VCaP (cell line): ENCODE measurements at regions not wholly inside any gene's neighbourhood (a gene's known extent, or its start where the extent isn't known, plus 50 kb on each side); places are given as distances from the start of the nearest gene placed in this dataset.

Source experiments
- H3K27ac ChIP-seq: fragments of 450-650 bp; 2 replicates; pipeline ENCODE4 v1.5.1; 2017
- TF ChIP-seq, protein P1 (sequence below): fragments of 450-650 bp; conservative IDR thresholded peaks from 2 replicates; pipeline ENCODE4 v1.5.1; 2017; ENCODE audit warnings: mild to moderate bottlenecking, moderate library complexity

DNA sequence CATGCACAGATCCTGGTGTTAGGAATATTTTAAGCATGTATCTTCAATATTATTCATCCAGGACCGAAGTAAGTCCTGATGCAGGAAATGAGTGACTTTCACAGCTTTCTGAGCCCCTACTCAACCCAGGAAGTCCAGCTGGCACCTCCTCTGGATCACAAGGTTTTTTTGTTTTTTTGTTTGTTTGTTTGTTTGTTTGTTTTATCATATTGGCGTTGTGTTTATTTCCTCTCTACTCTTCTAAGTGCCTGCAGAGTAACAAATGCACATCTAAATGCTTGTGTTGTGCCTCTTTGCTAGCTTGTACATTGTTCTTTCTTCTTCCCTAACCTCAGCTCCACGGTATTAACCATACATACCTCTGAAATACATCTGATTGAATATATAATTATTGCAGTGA is 594.3 kb upstream of the ADGRB3 start:
- H3K27ac ChIP-seq = no peak overlapping the region
- TF ChIP-seq, protein P1, sequence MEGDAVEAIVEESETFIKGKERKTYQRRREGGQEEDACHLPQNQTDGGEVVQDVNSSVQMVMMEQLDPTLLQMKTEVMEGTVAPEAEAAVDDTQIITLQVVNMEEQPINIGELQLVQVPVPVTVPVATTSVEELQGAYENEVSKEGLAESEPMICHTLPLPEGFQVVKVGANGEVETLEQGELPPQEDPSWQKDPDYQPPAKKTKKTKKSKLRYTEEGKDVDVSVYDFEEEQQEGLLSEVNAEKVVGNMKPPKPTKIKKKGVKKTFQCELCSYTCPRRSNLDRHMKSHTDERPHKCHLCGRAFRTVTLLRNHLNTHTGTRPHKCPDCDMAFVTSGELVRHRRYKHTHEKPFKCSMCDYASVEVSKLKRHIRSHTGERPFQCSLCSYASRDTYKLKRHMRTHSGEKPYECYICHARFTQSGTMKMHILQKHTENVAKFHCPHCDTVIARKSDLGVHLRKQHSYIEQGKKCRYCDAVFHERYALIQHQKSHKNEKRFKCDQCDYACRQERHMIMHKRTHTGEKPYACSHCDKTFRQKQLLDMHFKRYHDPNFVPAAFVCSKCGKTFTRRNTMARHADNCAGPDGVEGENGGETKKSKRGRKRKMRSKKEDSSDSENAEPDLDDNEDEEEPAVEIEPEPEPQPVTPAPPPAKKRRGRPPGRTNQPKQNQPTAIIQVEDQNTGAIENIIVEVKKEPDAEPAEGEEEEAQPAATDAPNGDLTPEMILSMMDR = no peak

DNA sequence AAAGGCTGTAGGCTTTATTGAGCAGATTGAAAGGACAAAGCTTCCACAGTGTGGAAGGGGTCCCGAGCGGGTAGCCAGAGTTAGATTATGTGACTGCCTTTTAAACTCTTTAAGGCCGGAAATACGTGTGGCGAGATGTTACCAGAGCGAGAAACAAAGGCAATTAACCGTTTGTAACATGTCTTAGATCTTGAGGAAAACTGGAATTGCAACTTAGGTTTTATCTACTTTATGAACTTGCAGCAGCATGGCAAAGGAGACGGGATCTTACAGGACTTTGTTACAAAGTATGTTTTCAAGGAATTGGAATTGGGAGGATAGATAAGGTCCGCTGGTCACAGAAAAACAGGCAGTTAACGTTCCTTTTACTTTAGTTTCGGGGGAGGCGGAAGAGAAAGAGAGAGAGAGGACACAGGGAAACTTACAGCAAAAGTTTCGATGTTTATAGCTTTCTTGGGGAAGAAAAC is 594.7 kb upstream of the ADGRB3 start:
- TF ChIP-seq, protein P1 = no peak
- H3K27ac ChIP-seq = no peak overlapping the region

DNA sequence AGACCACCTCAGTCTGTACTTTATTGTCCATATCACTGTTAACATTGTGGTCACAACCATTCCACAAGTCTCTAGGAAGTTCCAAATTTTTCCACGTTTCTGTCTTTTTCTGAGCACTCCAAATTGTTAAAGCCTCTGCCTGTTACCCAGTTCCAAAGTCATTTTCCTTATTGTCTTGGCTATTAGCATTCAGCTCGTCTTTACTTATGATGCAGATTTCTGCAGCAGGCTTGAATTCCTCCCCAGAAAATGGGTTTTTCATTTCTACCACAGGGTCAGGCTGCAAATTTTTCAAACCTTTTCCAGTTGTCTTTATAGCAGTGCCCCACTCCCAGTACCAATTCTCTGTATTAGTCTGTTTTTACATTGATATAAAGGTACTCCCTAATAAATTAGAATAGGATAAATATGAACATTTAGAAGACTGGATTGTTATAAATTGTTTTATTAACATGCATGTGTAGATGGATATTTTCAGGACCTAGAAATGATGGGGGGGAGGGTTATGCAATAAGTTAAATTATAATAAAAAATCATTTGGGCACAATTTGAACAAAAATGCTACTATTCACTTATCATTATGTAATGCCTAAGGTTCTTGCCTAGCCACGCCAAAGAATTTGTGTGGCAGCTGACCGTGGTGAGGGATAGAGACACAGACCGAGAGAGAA is 595.3 kb upstream of the ADGRB3 start:
- TF ChIP-seq, protein P1 = no peak
- H3K27ac ChIP-seq = no peak overlapping the region

DNA sequence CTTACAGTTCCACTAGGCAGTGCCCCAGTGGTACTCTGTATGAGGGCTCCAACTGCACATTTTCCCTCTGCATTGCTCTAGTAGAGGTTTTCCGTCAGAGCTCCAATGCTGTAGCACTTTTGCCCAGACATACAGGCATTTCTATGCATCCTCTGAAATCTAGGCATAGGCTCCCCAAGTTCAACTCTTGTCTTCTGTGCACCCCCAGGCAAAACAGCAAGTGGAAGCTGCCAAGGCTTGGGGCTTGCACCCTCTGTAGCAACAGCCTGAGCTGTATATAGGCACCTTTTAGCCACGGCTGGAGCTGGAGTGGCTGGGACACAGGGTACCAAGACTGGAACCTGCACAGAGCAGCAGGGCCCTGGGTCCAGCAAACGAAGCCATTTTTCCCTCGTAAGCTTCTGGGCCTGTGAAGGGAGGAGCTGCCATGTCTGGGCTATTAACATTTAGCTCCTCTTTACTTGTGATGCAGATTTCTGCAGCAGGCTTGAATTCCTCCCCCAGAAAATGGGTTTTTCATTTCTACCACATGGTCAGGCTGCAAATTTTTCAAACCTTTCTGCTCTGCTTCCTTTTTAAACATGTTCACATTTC is 596.2 kb upstream of the ADGRB3 start:
- H3K27ac ChIP-seq = no peak overlapping the region
- TF ChIP-seq, protein P1 = no peak

DNA sequence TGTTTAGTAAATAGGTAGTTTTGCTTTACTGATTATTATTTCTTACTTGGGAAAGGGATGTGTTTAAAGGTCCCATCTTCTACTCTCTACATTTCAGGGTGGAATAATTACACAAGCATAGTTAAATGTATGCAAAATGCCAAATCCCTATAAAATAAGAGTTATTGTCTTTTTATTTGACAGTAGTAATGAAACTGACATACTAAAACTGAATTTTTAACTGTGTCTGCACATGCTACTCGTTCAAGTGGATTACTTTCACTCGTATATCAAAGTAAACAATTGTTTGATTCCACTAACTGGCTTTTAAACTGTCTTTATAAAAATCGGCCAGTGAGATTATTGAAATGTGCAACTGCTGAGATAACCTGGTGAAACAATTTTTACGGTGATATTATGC is 602.9 kb upstream of the ADGRB3 start:
- TF ChIP-seq, protein P1 = no peak

DNA sequence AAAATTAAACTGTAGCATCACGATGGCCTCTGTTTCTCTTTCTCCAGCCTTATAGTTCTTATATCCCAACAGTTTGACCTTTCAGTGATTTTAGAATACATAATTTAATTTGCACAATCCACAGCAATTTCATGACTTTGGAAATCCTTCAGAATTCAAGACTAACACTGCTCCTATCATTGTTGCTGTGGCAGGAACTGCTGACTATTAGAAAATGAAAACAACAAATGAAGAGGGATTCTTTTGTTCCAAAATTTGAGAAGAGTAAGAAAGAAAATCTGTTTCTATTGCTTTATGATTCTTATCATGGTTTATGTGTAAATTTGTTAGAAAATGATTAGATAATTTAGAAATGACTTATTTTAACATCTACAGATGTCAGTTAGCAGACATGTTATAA is 604.0 kb upstream of the ADGRB3 start:
- no peak overlapping the region for H3K27ac ChIP-seq
- TF ChIP-seq, protein P1 = no peak

More for the DNA sequence above, 602.9 kb upstream of the ADGRB3 start:
- H3K27ac ChIP-seq = no peak overlapping the region

DNA sequence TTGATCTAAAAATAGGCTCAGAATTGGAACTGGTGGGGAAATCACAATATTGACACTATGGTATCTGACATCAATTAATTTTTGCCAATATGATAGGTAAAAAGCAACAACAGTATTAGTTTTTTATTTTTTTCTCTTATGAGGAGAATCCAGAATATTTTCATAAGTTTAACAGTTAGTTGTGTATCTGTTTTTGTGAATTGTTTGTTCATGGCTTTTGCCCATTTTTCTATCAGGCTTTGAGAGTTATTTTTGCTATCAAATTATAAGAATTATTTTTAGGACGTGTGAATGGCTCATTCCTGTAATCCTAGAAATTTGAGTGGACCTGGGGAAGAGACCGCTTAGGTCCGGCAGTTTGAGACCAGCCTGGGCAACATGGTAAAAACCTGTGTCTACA is 608.6 kb upstream of the ADGRB3 start:
- H3K27ac ChIP-seq = no peak overlapping the region
- TF ChIP-seq, protein P1 = no peak
